GM23248 (cell line): ENCODE measurements at regions not wholly inside any gene's neighbourhood (a gene's known extent, or its start where the extent isn't known, plus 50 kb on each side); places are given as distances from the start of the nearest gene placed in this dataset.

Experiments
- EZH2 ChIP-seq: fragments of 200-600 bp; sonication (generic); IDR thresholded peaks from 2 replicates; pipeline ENCODE4 v1.6.1; 2018; ENCODE audit warnings: antibody characterized with exemption, mild to moderate bottlenecking; ENCODE audit not compliant: insufficient read depth, poor library complexity, severe bottlenecking
- EZH2phosphoT487 ChIP-seq: fragments of 200-600 bp; sonication (generic); IDR thresholded peaks from 2 replicates; pipeline ENCODE4 v1.6.1; 2018; ENCODE audit warnings: antibody characterized with exemption, moderate library complexity, mild to moderate bottlenecking, low read depth; ENCODE audit not compliant: insufficient read depth

DNA sequence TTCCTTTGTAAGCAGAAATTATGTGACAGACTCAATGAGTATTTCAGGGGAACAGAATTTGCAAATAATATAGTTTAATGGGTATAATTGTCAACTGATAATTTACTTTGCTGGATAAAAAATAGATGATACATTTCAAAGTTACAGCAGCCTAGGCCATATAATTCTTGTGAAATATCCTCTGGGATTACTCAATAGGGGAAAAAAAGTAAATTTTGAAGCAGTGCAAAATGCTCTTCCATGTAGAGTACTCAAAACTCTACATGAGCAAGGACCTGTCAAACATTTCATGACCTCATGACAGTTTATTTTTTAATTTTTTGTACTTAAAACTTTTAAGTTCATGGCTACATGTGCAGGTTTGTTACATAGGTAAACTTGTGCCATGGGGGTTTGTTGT, 163.3 kb downstream of the DACT1 start:
- TF ChIP-seq EZH2, result no peak
- no peak for TF ChIP-seq EZH2phosphoT487
